GM21825 (cell line): ENCODE measurements at regions not wholly inside any gene's neighbourhood (a gene's known extent, or its start where the extent isn't known, plus 50 kb on each side); places are given as distances from the start of the nearest gene placed in this dataset.

Source experiments
- ATAC-seq: cut with Tn5 transposase; IDR thresholded peaks from one replicate; pipeline ENCODE4 v1.9.1; 2021; ENCODE audit warnings: mild to moderate bottlenecking, moderate library complexity; ENCODE audit not compliant: unreplicated experiment

DNA sequence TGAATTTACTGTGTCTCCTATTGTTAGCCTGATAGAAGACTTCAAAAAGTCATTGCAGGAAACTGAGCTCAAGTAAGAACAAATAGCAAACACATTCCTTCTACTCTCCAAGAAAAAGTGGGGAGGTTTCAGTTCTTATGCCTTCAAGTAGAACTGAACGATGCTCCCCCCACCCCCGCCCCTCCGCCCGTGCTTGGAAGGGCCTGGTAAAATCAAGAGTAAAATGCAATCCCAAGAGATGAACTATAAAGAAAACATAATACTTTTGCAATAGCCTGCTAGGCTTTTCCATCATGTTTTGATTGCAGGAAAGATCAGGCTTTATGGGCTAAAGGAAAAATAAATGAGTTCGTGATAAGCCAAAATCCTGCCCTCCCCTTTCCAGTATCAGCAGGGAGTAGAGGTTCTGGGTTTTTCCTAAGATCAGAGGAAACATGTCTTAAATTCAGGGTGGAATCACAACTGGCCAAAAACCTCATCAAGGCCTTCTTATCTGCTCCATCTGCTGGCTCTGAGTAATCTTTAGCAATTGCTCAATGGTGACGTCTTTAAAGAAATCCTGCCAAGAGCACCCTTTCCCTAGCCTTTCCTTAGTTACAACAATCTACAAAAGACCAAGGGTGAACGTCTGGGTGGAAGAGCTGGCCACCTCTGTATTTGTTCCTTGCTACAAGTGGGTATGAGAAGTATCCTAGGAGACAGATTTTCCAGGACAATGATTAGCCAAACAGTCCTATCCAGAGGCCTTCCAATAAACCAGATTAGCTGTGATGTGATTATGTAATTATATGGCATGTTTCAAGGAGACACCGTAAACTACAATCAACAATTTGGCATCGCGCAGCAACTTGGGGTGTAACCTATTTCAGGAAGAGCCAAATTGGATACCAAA, 66.3 kb upstream of the FAM9C start:
- no peak for ATAC-seq

DNA sequence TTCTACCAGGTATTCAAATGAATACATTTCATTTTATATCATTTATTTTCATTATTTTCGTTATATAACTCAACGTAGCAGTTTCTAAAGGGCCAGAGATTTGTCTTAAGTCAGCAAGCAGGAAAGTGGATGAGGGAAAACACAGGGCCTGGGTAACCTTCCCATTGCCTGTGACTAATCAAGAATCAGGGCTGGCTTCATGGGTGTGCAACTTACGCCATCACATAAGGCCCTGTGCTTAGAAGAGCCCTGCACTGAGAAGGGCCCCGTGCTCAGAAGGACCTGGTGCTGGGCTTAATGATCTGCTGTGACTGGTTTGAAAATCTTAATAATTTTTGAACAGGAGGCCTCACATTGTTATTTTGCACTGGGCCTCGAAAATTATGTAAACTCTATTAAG, 65.4 kb upstream of the FAM9C start:
- no peak for ATAC-seq

DNA sequence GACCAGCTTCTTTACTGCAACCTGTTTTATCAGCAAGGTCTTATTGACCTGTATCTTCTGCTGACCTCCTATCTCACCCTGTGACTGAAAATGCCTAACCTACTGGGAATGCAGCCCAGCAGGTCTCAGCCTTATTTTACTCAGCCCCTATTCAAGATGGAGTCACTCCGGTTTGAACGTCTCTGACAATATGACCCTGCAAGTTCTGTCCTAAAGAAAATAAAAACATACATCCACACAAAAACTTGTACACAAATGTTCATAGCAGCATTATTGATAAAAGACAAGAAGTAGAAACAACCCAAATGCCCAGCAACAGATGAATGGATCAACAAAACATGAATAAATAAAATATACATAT, 59.5 kb upstream of the FAM9C start:
- ATAC-seq, result no peak

DNA sequence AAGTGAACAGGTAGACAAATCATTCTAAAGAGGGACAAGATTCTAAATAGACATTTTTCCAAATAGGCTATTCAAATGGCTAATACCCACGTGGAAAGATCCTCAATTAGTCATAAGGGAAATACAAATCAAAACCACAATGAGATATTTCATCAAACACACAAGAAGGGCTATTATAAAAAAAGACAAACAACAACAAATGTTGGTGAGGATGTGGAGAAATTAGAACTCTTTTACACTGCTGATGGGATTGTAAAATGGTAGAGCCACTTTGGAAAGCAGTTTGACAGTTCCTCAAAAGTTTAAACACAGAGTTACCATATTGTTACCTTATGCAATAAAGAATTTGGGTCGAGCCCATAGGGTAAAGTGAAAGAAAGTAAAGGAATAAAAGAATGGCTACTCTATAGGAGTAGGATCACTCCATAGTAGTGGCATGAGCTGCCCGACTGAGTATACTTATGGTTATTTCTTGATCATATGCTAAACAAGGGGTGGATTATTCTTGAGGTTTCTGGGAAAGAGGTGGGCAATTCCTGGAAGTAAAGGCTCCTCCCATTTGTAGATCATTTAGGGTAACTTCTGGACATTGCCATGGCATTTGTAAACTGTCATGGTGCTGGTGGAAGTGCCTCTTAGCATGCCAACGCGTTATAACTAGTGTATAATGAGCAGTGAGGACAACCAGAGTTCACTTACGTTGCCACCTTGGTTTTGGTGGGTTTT, 58.9 kb upstream of the FAM9C start:
- no peak for ATAC-seq

DNA sequence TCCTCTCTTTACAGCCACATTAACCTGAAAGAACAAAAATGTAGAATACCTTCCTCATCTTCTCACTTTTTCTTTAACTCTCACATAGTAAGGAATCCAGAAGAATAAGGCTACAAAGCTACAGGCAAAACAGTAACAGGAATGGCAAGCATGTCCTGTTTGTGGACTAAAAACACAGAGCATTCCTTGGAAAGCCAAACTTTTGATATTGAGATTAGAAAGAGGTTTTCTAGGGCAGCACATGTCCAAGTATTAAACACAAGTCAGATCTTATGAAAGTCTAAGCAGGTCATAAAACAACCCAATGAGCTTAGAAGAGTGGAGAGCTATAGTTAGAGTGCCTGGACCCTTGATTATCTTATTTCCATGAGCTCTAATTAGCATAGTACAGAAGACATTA, 58.2 kb upstream of the FAM9C start:
- ATAC-seq, result no peak

DNA sequence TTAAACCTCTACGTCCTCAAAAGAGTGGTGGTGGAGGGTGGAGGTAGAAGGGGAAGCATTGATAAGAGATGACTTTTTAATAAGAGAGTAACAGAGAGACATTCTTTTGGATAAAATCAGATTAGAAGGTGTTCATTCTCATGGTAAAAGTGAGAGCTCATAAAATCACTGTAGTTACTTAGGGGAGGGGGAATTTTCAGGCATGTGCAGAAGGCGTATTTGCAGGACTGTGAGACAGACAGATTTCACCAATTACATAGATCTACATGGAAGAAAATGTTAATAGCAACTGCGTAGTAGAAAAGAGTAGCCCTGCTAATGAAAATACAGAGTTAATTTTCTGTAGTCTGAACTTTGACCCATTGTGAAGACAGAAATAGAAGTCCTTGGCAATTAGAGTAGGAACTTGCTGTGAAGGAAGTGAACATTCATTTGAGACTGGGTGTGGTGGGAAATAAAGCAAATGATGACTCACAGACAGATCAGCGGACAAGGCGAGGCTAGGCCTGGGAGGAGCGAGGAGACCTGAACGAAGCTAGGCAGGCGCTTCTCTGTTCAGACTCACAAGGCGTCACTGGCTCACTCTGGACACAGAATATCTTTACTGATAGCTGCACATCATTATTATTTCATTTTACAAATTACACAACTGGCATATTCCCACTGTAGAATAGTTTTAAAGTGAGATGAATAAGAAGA, 57.2 kb upstream of the FAM9C start:
- ATAC-seq, result no peak

DNA sequence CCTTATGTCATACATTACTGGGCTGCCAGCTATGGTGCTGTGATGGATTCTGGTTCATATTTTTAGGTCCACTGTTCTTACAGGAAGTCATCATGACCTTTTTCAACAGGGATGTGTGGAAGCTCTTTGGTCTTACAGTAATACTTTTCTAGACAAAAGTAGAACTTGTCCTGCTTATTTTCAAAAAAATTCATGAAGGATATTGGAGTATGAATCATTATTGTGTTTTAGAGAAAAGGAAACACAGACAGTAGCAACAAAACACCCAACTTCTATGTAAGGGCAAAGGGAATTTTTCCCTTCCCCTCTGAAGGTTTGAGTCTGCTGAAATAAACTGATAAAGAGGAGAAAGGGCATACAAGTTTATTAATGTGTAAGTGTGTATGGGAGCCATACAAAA, 54.7 kb upstream of the FAM9C start:
- ATAC-seq, result no peak

DNA sequence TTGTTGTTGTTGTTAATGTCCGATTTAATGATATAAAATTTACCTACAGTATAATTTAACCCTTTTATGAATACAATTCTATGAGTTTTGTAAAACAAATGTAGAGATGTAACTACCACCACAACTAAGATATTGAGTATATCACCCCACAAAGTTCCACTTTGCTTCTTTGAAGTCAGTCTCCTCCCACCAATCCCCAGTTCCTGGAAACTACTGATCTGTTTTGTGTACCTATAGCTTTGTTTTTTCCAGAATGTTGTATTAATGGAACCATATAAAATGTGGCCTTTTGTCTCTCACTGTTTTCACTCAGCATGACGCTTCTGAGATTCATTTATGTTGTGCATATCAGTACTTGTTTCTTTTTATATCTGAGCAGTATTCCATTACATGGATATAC, 52.3 kb upstream of the FAM9C start:
- ATAC-seq, result no peak

DNA sequence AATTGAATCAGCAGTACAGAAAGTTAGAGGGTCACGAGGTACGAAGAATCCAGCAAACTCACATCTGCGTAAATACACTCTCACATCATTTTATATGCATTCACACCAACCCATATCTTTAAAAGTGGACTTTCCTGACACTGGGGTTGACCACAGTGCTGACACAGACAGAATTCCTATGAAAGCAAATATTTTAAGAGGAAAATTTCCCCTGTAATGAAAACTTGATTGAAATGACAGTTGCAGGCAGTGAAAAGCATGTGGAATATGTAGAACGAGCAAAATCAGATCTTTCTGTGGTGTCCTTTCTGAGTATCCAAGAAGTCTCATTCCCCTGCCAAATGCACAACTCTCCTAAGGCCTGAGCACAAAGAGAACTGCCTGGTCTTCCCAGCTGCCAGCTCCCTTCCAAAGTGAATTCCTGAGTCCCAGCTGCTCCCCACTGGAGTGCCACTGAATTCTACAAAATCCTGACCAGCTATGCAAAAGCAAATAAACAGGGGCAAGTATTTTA, 50.5 kb upstream of the FAM9C start:
- no peak for ATAC-seq

DNA sequence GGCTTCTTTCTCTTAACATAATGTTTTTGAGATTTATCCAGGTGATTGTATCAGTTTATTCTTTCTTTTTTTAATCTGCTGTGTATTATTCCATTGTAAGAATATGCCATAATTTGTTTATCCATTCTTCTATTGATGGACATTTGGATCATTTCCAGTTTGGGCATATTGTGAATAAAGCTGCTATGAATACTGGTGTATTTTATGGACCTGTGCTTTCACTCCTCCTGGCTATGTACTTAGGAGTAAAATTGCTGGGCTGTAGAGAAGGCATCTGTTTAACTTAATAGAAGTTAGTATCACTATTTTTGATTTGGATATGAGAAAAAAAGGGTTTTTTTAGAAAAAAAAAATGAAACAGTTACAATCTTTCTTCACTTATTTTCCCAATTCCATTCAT, 50.0 kb upstream of the FAM9C start:
- ATAC-seq, result no peak
